HEK293 (cell line): ENCODE measurements at regions not wholly inside any gene's neighbourhood (a gene's known extent, or its start where the extent isn't known, plus 50 kb on each side); places are given as distances from the start of the nearest gene placed in this dataset.

Source experiments
- CTCF ChIA-PET: fragments of 350-600 bp; formaldehyde crosslinking; extraction: SDS; loops from one replicate; lab custom pipeline; 2021; ENCODE audit warnings: antibody characterized with exemption; lab: Yijun Ruan, JAX
- POLR2A ChIA-PET: fragments of 300-600 bp; formaldehyde crosslinking; extraction: SDS; loops from one replicate; lab custom pipeline; 2020; ENCODE audit warnings: antibody characterized with exemption, inconsistent platforms; lab: Yijun Ruan, JAX
- H3K27ac ChIP-seq: fragments of 200-500 bp; sonication (Bioruptor generic); 2 replicates; pipeline ENCODE4 v1.5.1; 2014; ENCODE audit warnings: low read depth, low read length, control low read depth, inconsistent platforms; ENCODE audit errors: extremely low read depth
- H3K36me3 ChIP-seq, 2 experiments: fragments of 200-500 bp in 1 of 2; sonication (Bioruptor generic) in 1 of 2; 1 replicate in 1 of 2; 2 replicates in 1 of 2; pipeline ENCODE4 v1.5.1; 2014 to 2017; ENCODE audit warnings: inconsistent platforms in 2 of 2, low read length in 2 of 2; ENCODE audit not compliant: control insufficient read depth in 2 of 2, insufficient read depth in 1 of 2
- H3K4me1 ChIP-seq: fragments of 200-500 bp; sonication (Bioruptor generic); 2 replicates; pipeline ENCODE4 v1.5.1; 2014; ENCODE audit warnings: mild to moderate bottlenecking, low read length, inconsistent platforms; ENCODE audit not compliant: control insufficient read depth, insufficient read depth
- H3K4me3 ChIP-seq: 2 replicates; pipeline ENCODE4 v1.5.1; 2011; ENCODE audit warnings: low read depth, mild to moderate bottlenecking, control low read depth, low read length, moderate library complexity
- H3K9me3 ChIP-seq: fragments of 200-500 bp; sonication (Bioruptor generic); 2 replicates; pipeline ENCODE4 v1.5.1; 2014; ENCODE audit warnings: low read depth, low read length, inconsistent platforms; ENCODE audit not compliant: control insufficient read depth, insufficient read depth
- KLF16 ChIP-seq: fragments of 450-650 bp; formaldehyde crosslinking; IDR thresholded peaks from 2 replicates; pipeline ENCODE4 v1.5.1; 2017; ENCODE audit warnings: missing biosample characterization, missing genetic modification characterization
- OSR2 ChIP-seq: fragments of 450-650 bp; formaldehyde crosslinking; IDR thresholded peaks from 2 replicates; pipeline ENCODE4 v1.5.1; 2016; ENCODE audit warnings: missing biosample characterization, missing genetic modification characterization
- ZBTB20 ChIP-seq: fragments of 450-650 bp; formaldehyde crosslinking; IDR thresholded peaks from 2 replicates; pipeline ENCODE4 v1.5.1; 2016; ENCODE audit warnings: missing biosample characterization, missing genetic modification characterization
- ZFP69B ChIP-seq: fragments of 450-650 bp; formaldehyde crosslinking; IDR thresholded peaks from 2 replicates; pipeline ENCODE4 v1.5.1; 2016; ENCODE audit warnings: missing biosample characterization, missing genetic modification characterization
- ZNF114 ChIP-seq: fragments of 450-650 bp; formaldehyde crosslinking; IDR thresholded peaks from 2 replicates; pipeline ENCODE4 v1.5.0; 2017; ENCODE audit warnings: missing biosample characterization, missing genetic modification characterization
- ZNF138 ChIP-seq: fragments of 450-650 bp; formaldehyde crosslinking; IDR thresholded peaks from 2 replicates; pipeline ENCODE4 v1.5.1; 2016; ENCODE audit warnings: missing biosample characterization, missing genetic modification characterization, borderline replicate concordance
- ZNF354C ChIP-seq: fragments of 450-650 bp; formaldehyde crosslinking; IDR thresholded peaks from 2 replicates; pipeline ENCODE4 v1.5.1; 2016; ENCODE audit warnings: missing biosample characterization, missing genetic modification characterization, low read depth, borderline replicate concordance
- ZNF530 ChIP-seq: fragments of 450-650 bp; formaldehyde crosslinking; IDR thresholded peaks from 2 replicates; pipeline ENCODE4 v1.5.1; 2016; ENCODE audit warnings: low read depth, missing biosample characterization, missing genetic modification characterization
- ZNF560 ChIP-seq: fragments of 450-650 bp; formaldehyde crosslinking; IDR thresholded peaks from 2 replicates; pipeline ENCODE4 v1.5.1; 2017; ENCODE audit warnings: missing biosample characterization, missing genetic modification characterization, borderline replicate concordance
- ZNF701 ChIP-seq: fragments of 450-650 bp; formaldehyde crosslinking; IDR thresholded peaks from 2 replicates; pipeline ENCODE4 v1.5.1; 2016; ENCODE audit warnings: missing biosample characterization, missing genetic modification characterization
- TF ChIP-seq, protein P1 (sequence below): fragments of 450-650 bp; formaldehyde crosslinking; IDR thresholded peaks from 2 replicates; pipeline ENCODE4 v1.5.1; 2016; ENCODE audit warnings: missing biosample characterization, missing genetic modification characterization, borderline replicate concordance
- TF ChIP-seq, protein P2 (sequence below): fragments of 450-650 bp; formaldehyde crosslinking; optimal IDR thresholded peaks from 2 replicates; pipeline ENCODE3; 2016; ENCODE audit warnings: missing biosample characterization, mild to moderate bottlenecking, missing genetic modification characterization
- TF ChIP-seq, protein P3 (sequence below): fragments of 450-650 bp; formaldehyde crosslinking; conservative IDR thresholded peaks from 2 replicates; pipeline ENCODE4 v1.5.1; 2016; ENCODE audit warnings: low read depth, missing biosample characterization, missing genetic modification characterization

GRCh38 chr5:58071566-58071965 lies 388.3 kb downstream of the PLK2 start (continued):
- TF ChIP-seq, protein P1, sequence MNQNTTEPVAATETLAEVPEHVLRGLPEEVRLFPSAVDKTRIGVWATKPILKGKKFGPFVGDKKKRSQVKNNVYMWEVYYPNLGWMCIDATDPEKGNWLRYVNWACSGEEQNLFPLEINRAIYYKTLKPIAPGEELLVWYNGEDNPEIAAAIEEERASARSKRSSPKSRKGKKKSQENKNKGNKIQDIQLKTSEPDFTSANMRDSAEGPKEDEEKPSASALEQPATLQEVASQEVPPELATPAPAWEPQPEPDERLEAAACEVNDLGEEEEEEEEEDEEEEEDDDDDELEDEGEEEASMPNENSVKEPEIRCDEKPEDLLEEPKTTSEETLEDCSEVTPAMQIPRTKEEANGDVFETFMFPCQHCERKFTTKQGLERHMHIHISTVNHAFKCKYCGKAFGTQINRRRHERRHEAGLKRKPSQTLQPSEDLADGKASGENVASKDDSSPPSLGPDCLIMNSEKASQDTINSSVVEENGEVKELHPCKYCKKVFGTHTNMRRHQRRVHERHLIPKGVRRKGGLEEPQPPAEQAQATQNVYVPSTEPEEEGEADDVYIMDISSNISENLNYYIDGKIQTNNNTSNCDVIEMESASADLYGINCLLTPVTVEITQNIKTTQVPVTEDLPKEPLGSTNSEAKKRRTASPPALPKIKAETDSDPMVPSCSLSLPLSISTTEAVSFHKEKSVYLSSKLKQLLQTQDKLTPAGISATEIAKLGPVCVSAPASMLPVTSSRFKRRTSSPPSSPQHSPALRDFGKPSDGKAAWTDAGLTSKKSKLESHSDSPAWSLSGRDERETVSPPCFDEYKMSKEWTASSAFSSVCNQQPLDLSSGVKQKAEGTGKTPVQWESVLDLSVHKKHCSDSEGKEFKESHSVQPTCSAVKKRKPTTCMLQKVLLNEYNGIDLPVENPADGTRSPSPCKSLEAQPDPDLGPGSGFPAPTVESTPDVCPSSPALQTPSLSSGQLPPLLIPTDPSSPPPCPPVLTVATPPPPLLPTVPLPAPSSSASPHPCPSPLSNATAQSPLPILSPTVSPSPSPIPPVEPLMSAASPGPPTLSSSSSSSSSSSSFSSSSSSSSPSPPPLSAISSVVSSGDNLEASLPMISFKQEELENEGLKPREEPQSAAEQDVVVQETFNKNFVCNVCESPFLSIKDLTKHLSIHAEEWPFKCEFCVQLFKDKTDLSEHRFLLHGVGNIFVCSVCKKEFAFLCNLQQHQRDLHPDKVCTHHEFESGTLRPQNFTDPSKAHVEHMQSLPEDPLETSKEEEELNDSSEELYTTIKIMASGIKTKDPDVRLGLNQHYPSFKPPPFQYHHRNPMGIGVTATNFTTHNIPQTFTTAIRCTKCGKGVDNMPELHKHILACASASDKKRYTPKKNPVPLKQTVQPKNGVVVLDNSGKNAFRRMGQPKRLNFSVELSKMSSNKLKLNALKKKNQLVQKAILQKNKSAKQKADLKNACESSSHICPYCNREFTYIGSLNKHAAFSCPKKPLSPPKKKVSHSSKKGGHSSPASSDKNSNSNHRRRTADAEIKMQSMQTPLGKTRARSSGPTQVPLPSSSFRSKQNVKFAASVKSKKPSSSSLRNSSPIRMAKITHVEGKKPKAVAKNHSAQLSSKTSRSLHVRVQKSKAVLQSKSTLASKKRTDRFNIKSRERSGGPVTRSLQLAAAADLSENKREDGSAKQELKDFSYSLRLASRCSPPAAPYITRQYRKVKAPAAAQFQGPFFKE (tag by site-specific recombination), result no peak
- no peak for TF ChIP-seq ZNF354C (tag by site-specific recombination)
- TF ChIP-seq ZNF138 (tag by site-specific recombination), result no peak
- no peak for TF ChIP-seq OSR2 (tag by site-specific recombination)
- TF ChIP-seq, protein P2, sequence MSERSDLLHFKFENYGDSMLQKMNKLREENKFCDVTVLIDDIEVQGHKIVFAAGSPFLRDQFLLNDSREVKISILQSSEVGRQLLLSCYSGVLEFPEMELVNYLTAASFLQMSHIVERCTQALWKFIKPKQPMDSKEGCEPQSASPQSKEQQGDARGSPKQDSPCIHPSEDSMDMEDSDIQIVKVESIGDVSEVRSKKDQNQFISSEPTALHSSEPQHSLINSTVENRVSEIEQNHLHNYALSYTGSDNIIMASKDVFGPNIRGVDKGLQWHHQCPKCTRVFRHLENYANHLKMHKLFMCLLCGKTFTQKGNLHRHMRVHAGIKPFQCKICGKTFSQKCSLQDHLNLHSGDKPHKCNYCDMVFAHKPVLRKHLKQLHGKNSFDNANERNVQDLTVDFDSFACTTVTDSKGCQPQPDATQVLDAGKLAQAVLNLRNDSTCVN, result no peak
- TF ChIP-seq ZNF530 (tag by site-specific recombination), result no peak

DNA sequence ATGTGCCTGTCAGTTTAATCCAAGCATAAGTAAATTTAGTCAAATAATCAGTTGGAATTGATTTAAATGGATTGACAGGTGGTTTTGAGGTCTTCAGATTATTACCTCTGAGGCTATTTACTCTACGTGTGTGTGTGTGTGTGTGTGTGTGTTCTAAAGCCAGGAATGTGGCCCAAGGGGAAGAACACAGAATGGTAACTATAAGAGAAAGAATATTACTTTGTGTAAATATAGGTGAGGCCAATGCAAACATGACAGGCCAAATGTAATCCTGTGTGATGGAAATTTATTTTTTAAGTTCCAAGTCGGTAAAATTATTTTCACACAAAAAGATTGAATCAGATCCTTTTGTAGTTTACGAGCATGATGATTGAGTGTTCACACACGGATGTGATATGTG lies 390.0 kb downstream of the PLK2 start:
- Histone ChIP-seq H3K36me3 (no peaks in the 10 kb centered on the region), H3K9me3 (no peaks in the 10 kb centered on the region), H3K4me3 (no peak overlapping the region), H3K27ac (no peak overlapping the region), H3K4me1 (no peaks in the 10 kb centered on the region; the same call in 1 of the 2 replicates)
- ChIA-PET CTCF (no interaction called here), POLR2A (no interaction called here)
- TF ChIP-seq ZNF560 (tag by site-specific recombination) (no peak), ZFP69B (tag by site-specific recombination) (no peak), ZNF114 (tag by site-specific recombination) (no peak), KLF16 (tag by site-specific recombination) (no peak), ZNF701 (tag by site-specific recombination) (no peak), ZBTB20 (tag by site-specific recombination) (no peak)
- TF ChIP-seq, protein P3, sequence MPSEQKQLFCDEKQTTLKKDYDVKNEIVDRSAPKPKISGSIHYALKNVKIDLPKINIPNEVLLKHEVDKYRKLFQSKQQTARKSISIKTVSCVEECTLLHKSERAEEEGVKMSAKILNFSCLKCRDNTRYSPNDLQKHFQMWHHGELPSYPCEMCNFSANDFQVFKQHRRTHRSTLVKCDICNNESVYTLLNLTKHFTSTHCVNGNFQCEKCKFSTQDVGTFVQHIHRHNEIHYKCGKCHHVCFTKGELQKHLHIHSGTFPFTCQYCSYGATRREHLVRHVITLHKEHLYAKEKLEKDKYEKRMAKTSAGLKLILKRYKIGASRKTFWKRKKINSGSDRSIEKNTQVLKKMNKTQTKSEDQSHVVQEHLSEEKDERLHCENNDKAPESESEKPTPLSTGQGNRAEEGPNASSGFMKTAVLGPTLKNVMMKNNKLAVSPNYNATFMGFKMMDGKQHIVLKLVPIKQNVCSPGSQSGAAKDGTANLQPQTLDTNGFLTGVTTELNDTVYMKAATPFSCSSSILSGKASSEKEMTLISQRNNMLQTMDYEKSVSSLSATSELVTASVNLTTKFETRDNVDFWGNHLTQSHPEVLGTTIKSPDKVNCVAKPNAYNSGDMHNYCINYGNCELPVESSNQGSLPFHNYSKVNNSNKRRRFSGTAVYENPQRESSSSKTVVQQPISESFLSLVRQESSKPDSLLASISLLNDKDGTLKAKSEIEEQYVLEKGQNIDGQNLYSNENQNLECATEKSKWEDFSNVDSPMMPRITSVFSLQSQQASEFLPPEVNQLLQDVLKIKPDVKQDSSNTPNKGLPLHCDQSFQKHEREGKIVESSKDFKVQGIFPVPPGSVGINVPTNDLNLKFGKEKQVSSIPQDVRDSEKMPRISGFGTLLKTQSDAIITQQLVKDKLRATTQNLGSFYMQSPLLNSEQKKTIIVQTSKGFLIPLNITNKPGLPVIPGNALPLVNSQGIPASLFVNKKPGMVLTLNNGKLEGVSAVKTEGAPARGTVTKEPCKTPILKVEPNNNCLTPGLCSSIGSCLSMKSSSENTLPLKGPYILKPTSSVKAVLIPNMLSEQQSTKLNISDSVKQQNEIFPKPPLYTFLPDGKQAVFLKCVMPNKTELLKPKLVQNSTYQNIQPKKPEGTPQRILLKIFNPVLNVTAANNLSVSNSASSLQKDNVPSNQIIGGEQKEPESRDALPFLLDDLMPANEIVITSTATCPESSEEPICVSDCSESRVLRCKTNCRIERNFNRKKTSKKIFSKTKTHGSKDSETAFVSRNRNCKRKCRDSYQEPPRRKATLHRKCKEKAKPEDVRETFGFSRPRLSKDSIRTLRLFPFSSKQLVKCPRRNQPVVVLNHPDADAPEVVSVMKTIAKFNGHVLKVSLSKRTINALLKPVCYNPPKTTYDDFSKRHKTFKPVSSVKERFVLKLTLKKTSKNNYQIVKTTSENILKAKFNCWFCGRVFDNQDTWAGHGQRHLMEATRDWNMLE (tag by site-specific recombination), result no peak
